Activated CD4-positive, alpha-beta T cell treated with anti-CD3 and anti-CD28 coated beads, Interleukin-2, amount 10 ng/mL, durations not matched to agents 7 days and 5 days (primary cell): ENCODE measurements at regions not wholly inside any gene's neighbourhood (a gene's known extent, or its start where the extent isn't known, plus 50 kb on each side); places are given as distances from the start of the nearest gene placed in this dataset.

ENCODE experiments used
- CTCF ChIA-PET: fragments of 350-600 bp; sonication (Branson Sonifier 250); formaldehyde crosslinking; loops from one replicate; lab custom pipeline; 2021; ENCODE audit warnings: antibody characterized with exemption; lab: Charles Lee
- POLR2A ChIA-PET: fragments of 350-600 bp; sonication (Branson Sonifier 250); formaldehyde crosslinking; loops from one replicate; lab custom pipeline; 2021; ENCODE audit warnings: antibody characterized with exemption; lab: Charles Lee
- DNase-seq: peaks from one replicate; pipeline ENCODE4 v3.0.0-alpha.2; 2020
- H3K27ac Mint-ChIP-seq: one replicate; pipeline ENCODE4 v1.8.0; 2021; ENCODE audit warnings: mild to moderate bottlenecking, moderate library complexity, mixed read lengths
- H3K27me3 Mint-ChIP-seq: one replicate; pipeline ENCODE4 v1.8.0; 2021; ENCODE audit warnings: mixed read lengths
- H3K36me3 Mint-ChIP-seq: one replicate; pipeline ENCODE4 v1.8.0; 2021; ENCODE audit warnings: low read depth, mixed read lengths
- H3K4me1 Mint-ChIP-seq: one replicate; pipeline ENCODE4 v1.8.0; 2021; ENCODE audit warnings: mixed read lengths
- H3K4me3 Mint-ChIP-seq: one replicate; pipeline ENCODE4 v1.8.0; 2021; ENCODE audit warnings: mild to moderate bottlenecking, moderate library complexity, mixed read lengths
- H3K9me3 Mint-ChIP-seq: one replicate; pipeline ENCODE4 v1.8.0; 2021; ENCODE audit warnings: mixed read lengths

DNA sequence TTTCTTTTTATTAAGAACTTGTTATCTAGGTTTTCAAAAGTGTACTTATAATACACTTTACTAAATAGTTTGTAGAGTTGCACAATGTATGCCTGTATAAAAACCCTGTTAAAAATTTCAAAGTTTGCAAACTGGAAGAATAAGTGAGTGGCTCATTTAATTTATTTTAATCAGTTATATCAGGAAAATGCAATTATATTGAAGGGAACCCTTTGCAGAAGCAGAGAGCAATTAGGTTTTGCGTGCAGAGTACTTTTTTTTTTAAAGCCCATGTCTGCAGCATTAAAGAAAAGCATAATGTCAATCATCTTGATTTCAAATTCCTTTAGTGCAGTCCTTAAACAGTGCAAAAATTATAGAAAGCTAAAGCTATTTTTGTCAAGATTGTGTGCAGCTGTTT, 271.3 kb upstream of the LDB2 start:
- no peaks in the 10 kb centered on the region for H3K9me3 Mint-ChIP-seq
- CTCF ChIA-PET = interaction anchor here (0.6 kb wide), 1 partner anchor 53 kb away, joined by 3 read pairs; no protein-coding TSS in a partner anchor
- no peak for DNase-seq
- H3K27ac Mint-ChIP-seq = no peak overlapping the region
- H3K36me3 Mint-ChIP-seq = no peaks in the 10 kb centered on the region
- POLR2A ChIA-PET = no interaction called here
- peaks cover 15% of the 10 kb centered on the region for H3K27me3 Mint-ChIP-seq
- no peak overlapping the region for H3K4me3 Mint-ChIP-seq
- H3K4me1 Mint-ChIP-seq = no peaks in the 10 kb centered on the region

DNA sequence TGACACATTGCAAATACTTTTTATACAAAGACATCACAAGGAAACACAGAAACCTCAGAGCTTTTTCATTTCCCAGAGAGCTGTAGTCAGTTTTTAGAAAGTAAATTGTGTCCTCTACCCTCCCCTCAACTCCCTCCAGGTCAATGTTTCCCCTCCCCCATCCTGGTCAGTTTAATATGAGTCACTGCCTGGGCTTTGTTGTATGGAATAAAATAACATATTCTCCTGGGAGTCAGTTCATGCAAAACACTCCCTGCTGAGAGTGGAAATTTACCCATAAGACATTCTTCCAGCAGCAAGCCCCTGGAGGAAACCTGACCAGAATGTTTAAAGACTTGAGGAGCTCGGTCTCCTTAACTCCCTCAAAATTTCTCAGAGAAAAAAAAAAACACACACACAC, 270.1 kb upstream of the LDB2 start:
- Mint-ChIP-seq H3K36me3 (no peaks in the 10 kb centered on the region), H3K4me3 (no peak overlapping the region), H3K27me3 (peaks cover 18% of the 10 kb centered on the region), H3K4me1 (no peaks in the 10 kb centered on the region), H3K27ac (no peak overlapping the region), H3K9me3 (peaks cover 4% of the 10 kb centered on the region)
- ChIA-PET POLR2A (no interaction called here), CTCF (no interaction called here)
- DNase-seq = no peak

DNA sequence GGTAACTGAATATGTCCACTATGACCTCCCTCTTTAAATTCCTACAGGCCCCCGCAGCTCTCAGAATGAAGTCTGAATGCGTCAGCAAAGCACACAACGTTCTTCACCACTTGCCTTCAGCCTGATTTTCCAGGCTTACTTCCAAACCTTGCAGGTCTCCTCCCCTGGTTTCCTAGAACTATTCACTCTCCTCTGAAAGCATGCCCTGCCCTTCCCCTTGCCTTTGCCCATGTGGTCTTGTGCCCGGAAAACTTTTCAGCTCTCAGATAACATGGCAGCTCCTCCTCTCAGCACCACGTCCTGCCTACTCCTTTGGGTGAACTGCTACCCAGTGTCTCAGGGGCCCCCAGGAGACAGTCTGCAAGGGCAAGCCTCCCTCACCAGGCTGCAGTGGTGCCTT, 268.5 kb upstream of the LDB2 start:
- Mint-ChIP-seq H3K4me1 (no peaks in the 10 kb centered on the region), H3K27ac (no peak overlapping the region), H3K27me3 (peaks cover 18% of the 10 kb centered on the region), H3K36me3 (no peaks in the 10 kb centered on the region), H3K4me3 (no peak overlapping the region), H3K9me3 (peaks cover 4% of the 10 kb centered on the region)
- DNase-seq = no peak
- ChIA-PET POLR2A (no interaction called here), CTCF (interaction anchor here (0.6 to 0.8 kb wide), 3 partner anchors 181 to 528 kb away, joined by 3 to 4 read pairs (median 3); no protein-coding TSS in a partner anchor)

DNA sequence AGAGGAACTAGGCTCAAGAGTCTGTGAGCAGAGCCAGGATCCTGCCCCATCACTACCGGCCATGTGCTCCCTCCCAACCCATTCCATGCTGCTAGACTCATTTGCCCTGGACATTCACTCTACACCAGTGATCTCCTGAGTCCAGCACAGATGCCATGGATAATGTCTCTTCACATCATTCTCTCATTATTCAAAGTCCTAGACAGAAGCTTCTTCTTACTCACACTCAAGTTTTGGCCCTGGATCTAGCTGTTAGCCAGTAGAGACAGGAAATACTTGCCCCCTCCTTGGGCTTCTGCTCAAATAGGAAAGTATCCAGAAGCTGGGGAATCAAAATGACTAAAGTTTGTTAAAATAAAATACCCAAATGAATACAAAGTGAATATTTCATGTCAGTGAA, 266.8 kb upstream of the LDB2 start:
- H3K4me1 Mint-ChIP-seq = peaks cover 16% of the 10 kb centered on the region
- no peak for DNase-seq
- H3K9me3 Mint-ChIP-seq = peaks cover 17% of the 10 kb centered on the region
- peaks cover 9% of the 10 kb centered on the region for H3K27me3 Mint-ChIP-seq
- peaks cover 9% of the 10 kb centered on the region for H3K36me3 Mint-ChIP-seq
- H3K27ac Mint-ChIP-seq = no peak overlapping the region
- no peak overlapping the region for H3K4me3 Mint-ChIP-seq
- CTCF ChIA-PET = no interaction called here
- POLR2A ChIA-PET = no interaction called here

DNA sequence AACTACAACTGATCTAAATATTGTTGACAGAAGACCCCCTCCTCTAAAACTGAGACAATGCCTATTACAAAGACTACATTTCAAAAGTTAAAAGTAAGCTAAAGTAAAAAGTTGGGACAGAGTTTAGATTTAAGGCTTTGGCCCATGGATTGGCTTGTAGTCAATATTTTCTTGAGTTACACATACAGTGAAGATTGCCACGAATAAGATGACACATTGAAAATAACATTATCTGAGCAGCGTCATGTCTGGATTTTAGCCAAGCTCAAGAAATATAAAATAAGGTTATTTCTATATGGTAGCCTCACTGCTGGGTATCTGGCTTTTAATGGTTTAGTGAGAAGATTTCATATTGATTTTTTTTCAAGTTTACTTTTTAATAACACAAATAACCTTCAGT, 266.2 kb upstream of the LDB2 start:
- peaks cover 9% of the 10 kb centered on the region for H3K36me3 Mint-ChIP-seq
- H3K4me1 Mint-ChIP-seq = peaks cover 22% of the 10 kb centered on the region
- peaks cover 20% of the 10 kb centered on the region for H3K9me3 Mint-ChIP-seq
- DNase-seq = no peak
- ChIA-PET POLR2A (no interaction called here), CTCF (interaction anchor here (0.5 to 0.6 kb wide), 2 partner anchors 20 to 204 kb away, joined by 3 to 4 read pairs; no protein-coding TSS in a partner anchor)
- H3K27ac Mint-ChIP-seq = no peak overlapping the region
- H3K4me3 Mint-ChIP-seq = no peak overlapping the region
- H3K27me3 Mint-ChIP-seq = peaks cover 9% of the 10 kb centered on the region

DNA sequence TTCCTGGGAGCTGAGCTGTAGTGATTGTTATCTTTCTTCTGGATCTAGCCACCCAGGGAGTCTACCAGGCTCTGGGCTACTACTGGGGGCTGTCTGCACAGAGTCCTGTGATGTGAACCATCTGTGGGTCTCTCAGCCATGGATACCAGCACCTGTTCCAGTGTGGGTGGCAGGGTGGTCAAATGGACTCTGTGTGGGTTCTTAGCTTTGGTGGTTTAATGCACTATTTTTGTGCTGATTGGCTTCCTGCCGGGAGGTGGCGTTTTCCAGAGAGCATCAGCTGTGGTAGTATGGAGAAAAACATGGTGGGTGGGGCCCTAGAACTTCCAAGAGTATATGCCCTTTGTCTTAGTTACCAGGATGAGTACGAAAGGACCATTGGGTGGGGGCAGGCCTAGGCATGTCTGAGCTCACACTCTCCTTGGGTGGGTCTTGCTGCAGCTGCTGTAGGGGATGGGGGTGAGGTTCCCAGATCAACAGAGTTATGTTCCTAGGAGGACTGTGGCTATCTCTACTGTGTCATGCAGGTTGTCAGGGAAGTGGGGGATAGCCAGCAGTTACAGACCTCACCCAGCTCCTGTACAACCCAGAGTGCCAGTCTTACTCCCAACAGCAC, 264.8 kb upstream of the LDB2 start:
- peaks cover 14% of the 10 kb centered on the region for H3K27me3 Mint-ChIP-seq
- H3K4me3 Mint-ChIP-seq = no peak overlapping the region
- H3K36me3 Mint-ChIP-seq = peaks cover 9% of the 10 kb centered on the region
- ChIA-PET POLR2A (no interaction called here), CTCF (no interaction called here)
- no peak for DNase-seq
- peaks cover 21% of the 10 kb centered on the region for H3K9me3 Mint-ChIP-seq
- H3K4me1 Mint-ChIP-seq = peaks cover 23% of the 10 kb centered on the region
- H3K27ac Mint-ChIP-seq = no peak overlapping the region

DNA sequence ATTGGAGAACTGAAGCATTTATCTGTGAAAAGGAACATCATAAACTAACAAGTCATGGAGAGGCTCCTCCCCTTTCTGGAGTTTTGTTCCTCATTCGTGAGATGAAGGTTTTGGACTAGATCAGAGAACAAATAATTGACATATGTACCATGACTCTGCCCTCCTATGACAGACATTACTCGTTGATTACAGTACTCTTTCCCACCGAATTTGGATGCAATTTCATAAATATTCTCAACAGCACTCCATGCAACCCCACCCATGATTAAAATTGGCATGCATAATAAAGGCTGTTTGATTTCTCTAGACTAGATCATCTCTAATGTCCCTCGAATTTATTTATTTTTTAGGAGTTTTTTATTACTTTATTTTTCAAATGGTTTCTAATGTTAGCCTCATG, 258.9 kb upstream of the LDB2 start:
- H3K4me3 Mint-ChIP-seq = no peak overlapping the region
- H3K27ac Mint-ChIP-seq = no peak overlapping the region
- ChIA-PET CTCF (no interaction called here), POLR2A (no interaction called here)
- peaks cover 28% of the 10 kb centered on the region for H3K27me3 Mint-ChIP-seq
- peaks cover 16% of the 10 kb centered on the region for H3K9me3 Mint-ChIP-seq
- DNase-seq = no peak
- H3K36me3 Mint-ChIP-seq = peaks cover 9% of the 10 kb centered on the region
- H3K4me1 Mint-ChIP-seq = peaks cover 23% of the 10 kb centered on the region

DNA sequence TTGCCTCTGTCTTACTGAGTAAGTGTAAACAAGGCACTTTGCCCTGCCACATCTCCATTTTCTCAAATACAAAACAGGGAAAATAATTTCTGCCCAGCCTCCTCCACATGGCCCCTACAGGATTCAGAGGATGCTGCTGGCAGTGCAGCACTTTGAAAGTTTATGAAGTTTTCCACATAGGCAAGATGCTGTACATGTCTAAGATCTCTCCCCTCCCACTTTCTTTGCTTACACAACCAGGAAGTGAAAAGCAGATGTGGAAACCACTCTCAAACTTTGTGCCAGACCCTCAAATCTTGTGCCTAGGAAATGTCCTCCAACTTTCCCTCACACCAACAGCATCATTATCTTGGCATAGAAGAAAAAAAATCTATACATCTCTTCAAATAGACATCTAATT, 257.0 kb upstream of the LDB2 start:
- H3K36me3 Mint-ChIP-seq = peaks cover under 1% of the 10 kb centered on the region

DNA sequence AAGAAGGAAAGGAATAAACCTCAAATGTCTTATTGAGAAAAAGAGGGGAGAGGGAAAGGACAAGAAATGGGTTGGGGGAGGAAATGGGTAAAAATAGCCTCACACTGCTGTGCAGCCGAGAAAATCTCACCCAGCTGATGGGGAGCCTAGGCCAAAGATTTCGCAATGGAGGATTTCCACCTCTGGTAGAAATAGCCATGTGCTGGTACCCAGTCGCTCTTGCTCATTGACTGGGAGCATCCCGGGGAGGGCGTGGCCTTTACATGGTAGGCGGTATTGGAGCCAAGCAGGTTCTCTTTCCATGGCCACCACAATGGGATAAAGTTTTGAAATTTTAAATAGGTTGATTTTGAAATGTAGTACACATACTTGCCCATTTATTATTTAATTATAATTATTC, 255.1 kb upstream of the LDB2 start:
- Mint-ChIP-seq H3K4me3 (no peak overlapping the region), H3K4me1 (no peaks in the 10 kb centered on the region), H3K9me3 (peaks cover 3% of the 10 kb centered on the region), H3K36me3 (no peaks in the 10 kb centered on the region), H3K27ac (no peak overlapping the region), H3K27me3 (peaks cover 21% of the 10 kb centered on the region)
- ChIA-PET CTCF (no interaction called here), POLR2A (no interaction called here)
- DNase-seq = no peak

More for the DNA sequence above, 257.0 kb upstream of the LDB2 start:
- DNase-seq = no peak
- ChIA-PET POLR2A (no interaction called here), CTCF (no interaction called here)
- Mint-ChIP-seq H3K27me3 (peaks cover 28% of the 10 kb centered on the region), H3K9me3 (peaks cover 5% of the 10 kb centered on the region), H3K4me3 (no peak overlapping the region), H3K4me1 (peaks cover 10% of the 10 kb centered on the region), H3K27ac (no peak overlapping the region)

DNA sequence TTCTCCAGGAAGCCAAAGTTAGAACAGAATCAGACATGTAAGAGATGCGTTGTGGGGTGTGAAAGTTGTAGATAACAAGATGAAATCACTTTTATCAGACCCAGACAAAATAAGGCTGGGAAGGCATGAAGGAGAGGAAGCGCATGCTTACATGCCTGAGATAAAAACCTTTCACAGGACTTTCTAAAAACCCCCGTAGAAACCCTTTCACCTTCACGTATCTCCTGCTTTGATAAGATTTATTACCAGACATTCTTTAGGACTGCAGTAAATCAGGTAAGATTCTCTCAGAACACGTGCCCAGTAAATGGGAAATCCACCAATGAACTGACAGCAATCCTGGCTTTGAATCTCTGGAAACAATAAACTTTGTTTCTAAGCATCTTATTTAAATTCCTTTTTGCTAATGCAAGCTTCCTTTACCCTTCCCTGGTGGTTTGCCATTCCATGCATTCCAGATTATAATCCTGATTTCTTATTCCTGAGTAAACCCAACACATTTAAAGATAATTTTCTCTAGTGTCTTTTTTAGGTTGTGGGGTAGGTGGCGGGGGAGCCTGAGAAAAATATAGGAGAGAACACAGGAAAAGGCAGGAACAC, 254.6 kb upstream of the LDB2 start:
- Mint-ChIP-seq H3K4me3 (no peak overlapping the region), H3K36me3 (no peaks in the 10 kb centered on the region), H3K27me3 (peaks cover 19% of the 10 kb centered on the region), H3K9me3 (peaks cover 3% of the 10 kb centered on the region), H3K4me1 (no peaks in the 10 kb centered on the region), H3K27ac (no peak overlapping the region)
- POLR2A ChIA-PET = no interaction called here
- CTCF ChIA-PET = no interaction called here
- DNase-seq = no peak

DNA sequence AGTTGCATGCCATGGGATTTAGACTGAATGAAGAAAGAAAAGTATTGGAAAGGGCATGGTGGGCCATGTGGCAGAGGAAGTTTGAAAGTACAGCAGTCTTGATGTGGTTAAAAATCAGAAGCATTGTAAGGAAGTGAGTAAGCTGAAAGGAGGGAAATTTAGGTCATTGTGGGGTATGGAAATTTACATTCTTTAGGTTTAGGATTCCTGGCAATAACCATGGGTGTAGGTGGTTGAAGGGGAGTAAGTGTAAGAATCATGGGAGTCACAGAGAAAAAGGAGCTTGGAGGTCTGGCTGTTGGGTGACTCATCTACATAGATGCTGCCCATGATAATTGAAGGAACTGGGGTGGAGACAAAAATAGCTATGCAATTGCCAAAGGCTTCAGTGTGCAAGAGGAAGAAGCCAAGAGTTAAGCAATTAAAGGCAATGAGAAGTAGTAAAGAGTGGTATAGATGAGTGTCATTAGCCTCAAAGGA, 243.8 kb upstream of the LDB2 start:
- CTCF ChIA-PET = interaction anchor here (0.6 kb wide), 1 partner anchor 64 kb away, joined by 4 read pairs; no protein-coding TSS in a partner anchor
- peaks cover 15% of the 10 kb centered on the region for H3K9me3 Mint-ChIP-seq
- no peak overlapping the region for H3K4me3 Mint-ChIP-seq
- DNase-seq = no peak
- no peaks in the 10 kb centered on the region for H3K4me1 Mint-ChIP-seq
- H3K27me3 Mint-ChIP-seq = peaks cover 4% of the 10 kb centered on the region
- POLR2A ChIA-PET = no interaction called here
- H3K27ac Mint-ChIP-seq = no peak overlapping the region
- no peaks in the 10 kb centered on the region for H3K36me3 Mint-ChIP-seq

DNA sequence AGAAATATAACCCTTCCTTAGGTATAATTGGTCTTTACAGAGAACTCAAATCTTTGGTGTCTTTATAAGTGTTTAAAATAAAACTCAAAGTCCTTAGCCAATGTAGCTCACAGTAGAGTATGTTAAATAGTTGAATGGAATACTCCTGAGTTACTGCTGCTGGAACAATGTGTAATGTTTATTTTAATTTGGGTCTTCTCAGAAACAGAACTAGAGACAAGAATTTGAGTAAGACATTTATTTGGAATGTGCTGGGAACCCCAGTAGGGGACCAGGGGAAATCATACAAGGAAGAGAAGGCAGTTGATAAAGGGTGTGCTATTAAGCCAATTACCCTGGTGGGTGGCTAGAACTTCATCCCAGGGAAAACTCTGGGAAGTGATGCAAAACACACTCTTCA, 240.4 kb upstream of the LDB2 start:
- CTCF ChIA-PET = no interaction called here
- Mint-ChIP-seq H3K27ac (no peak overlapping the region), H3K4me3 (no peak overlapping the region), H3K36me3 (no peaks in the 10 kb centered on the region), H3K9me3 (peaks cover 12% of the 10 kb centered on the region), H3K4me1 (no peaks in the 10 kb centered on the region), H3K27me3 (peaks cover 6% of the 10 kb centered on the region)
- POLR2A ChIA-PET = no interaction called here
- DNase-seq = no peak

DNA sequence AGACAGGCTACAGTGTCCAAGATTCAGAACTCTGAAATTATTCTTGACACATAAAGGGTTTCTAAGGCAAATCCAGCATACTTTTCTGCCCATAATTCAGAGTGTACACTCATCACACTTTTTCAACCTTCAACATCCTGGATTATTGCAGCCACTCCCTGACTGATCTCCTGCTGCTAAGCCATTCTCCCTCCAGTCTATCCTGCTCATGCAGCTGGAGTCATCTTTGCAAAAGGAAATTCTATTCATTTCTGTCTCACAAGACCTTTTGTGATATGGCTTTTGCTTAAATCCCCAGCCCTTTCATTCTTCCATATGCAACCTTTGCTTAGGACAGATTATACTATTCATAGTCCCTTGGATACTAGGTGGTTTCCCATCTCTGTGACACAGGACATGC, 236.1 kb upstream of the LDB2 start:
- CTCF ChIA-PET = no interaction called here
- Mint-ChIP-seq H3K4me1 (no peaks in the 10 kb centered on the region), H3K36me3 (no peaks in the 10 kb centered on the region), H3K9me3 (peaks cover under 1% of the 10 kb centered on the region), H3K4me3 (no peak overlapping the region), H3K27me3 (peaks cover 4% of the 10 kb centered on the region), H3K27ac (no peak overlapping the region)
- no peak for DNase-seq
- POLR2A ChIA-PET = no interaction called here
